Trophoblast cell (in vitro differentiated cells and primary cell): ENCODE measurements at regions not wholly inside any gene's neighbourhood (a gene's known extent, or its start where the extent isn't known, plus 50 kb on each side); places are given as distances from the start of the nearest gene placed in this dataset.

ENCODE experiments used
- DNase-seq, 2 donors: peaks; one replicate each; pipeline ENCODE4 v3.0.0-alpha.2; 2016
- H2AFZ ChIP-seq: 2 replicates; pipeline ENCODE4 v1.6.1; 2013; ENCODE audit warnings: low read length, moderate library complexity, mild to moderate bottlenecking; ENCODE audit not compliant: insufficient read depth, poor library complexity
- H2AK5ac ChIP-seq: 2 replicates; pipeline ENCODE4 v1.6.1; 2013; ENCODE audit warnings: mild to moderate bottlenecking, low read length
- H2BK120ac ChIP-seq: 2 replicates; pipeline ENCODE4 v1.6.1; 2013; ENCODE audit warnings: low read length, mild to moderate bottlenecking, moderate library complexity; ENCODE audit not compliant: insufficient read depth, poor library complexity
- H2BK12ac ChIP-seq: 2 replicates; pipeline ENCODE4 v1.6.1; 2013; ENCODE audit warnings: mild to moderate bottlenecking, low read length, moderate library complexity
- H2BK5ac ChIP-seq: 2 replicates; pipeline ENCODE4 v1.6.1; 2013; ENCODE audit warnings: low read length, low read depth, moderate library complexity, mild to moderate bottlenecking; ENCODE audit not compliant: poor library complexity
- H3K14ac ChIP-seq: 2 replicates; pipeline ENCODE4 v1.6.1; 2013; ENCODE audit warnings: mild to moderate bottlenecking, low read length
- H3K18ac ChIP-seq: 2 replicates; pipeline ENCODE4 v1.6.1; 2013; ENCODE audit warnings: mild to moderate bottlenecking, low read length
- H3K23ac ChIP-seq: 2 replicates; pipeline ENCODE4 v1.6.1; 2013; ENCODE audit warnings: low read length
- H3K27ac ChIP-seq: 2 replicates; pipeline ENCODE4 v1.5.1; 2013; ENCODE audit warnings: low read depth, mild to moderate bottlenecking, inconsistent platforms, low read length, moderate library complexity
- H3K27me3 ChIP-seq: 2 replicates; pipeline ENCODE4 v1.6.1; 2013; ENCODE audit warnings: inconsistent platforms, mild to moderate bottlenecking, low read length, moderate library complexity; ENCODE audit not compliant: insufficient read depth
- H3K36me3 ChIP-seq, 2 experiments: 1 replicate in 1 of 2; 2 replicates in 1 of 2; pipeline ENCODE4 v1.6.1; 2013; ENCODE audit warnings: low read length in 2 of 2, mild to moderate bottlenecking in 2 of 2, moderate library complexity in 1 of 2; ENCODE audit not compliant: insufficient read depth in 2 of 2, control insufficient read depth in 1 of 2
- H3K4ac ChIP-seq: 2 replicates; pipeline ENCODE4 v1.6.1; 2013; ENCODE audit warnings: low read depth, mild to moderate bottlenecking, low read length, moderate library complexity
- H3K4me1 ChIP-seq, 2 experiments: 1 replicate in 1 of 2; 2 replicates in 1 of 2; pipeline ENCODE4 v1.6.1; 2013; ENCODE audit warnings: low read length in 2 of 2, mild to moderate bottlenecking in 2 of 2, moderate library complexity in 1 of 2; ENCODE audit not compliant: insufficient read depth in 2 of 2, control insufficient read depth in 1 of 2
- H3K4me2 ChIP-seq: 2 replicates; pipeline ENCODE4 v1.6.1; 2013; ENCODE audit warnings: inconsistent platforms, mild to moderate bottlenecking, low read length, moderate library complexity
- H3K4me3 ChIP-seq: 2 replicates; pipeline ENCODE4 v1.5.1; 2013; ENCODE audit warnings: mild to moderate bottlenecking, low read depth, low read length, inconsistent platforms
- H3K79me1 ChIP-seq: one replicate; pipeline ENCODE4 v1.6.1; 2013; ENCODE audit warnings: low read length
- H3K79me2 ChIP-seq: 2 replicates; pipeline ENCODE4 v1.6.1; 2013; ENCODE audit warnings: low read length, mild to moderate bottlenecking; ENCODE audit not compliant: control insufficient read depth, insufficient read depth, poor library complexity
- H3K9ac ChIP-seq: 2 replicates; pipeline ENCODE4 v1.6.1; 2013; ENCODE audit warnings: mild to moderate bottlenecking, low read length
- H3K9me3 ChIP-seq: 2 replicates; pipeline ENCODE4 v1.6.1; 2013; ENCODE audit warnings: low read depth, mild to moderate bottlenecking, control low read depth, inconsistent platforms, low read length; ENCODE audit not compliant: insufficient read depth
- H4K12ac ChIP-seq: 2 replicates; pipeline ENCODE4 v1.6.1; 2013; ENCODE audit warnings: low read depth, mild to moderate bottlenecking, low read length, moderate library complexity
- H4K8ac ChIP-seq: 2 replicates; pipeline ENCODE4 v1.6.1; 2013; ENCODE audit warnings: low read depth, mild to moderate bottlenecking, low read length, moderate library complexity
- H4K91ac ChIP-seq: one replicate; pipeline ENCODE4 v1.6.1; 2013; ENCODE audit warnings: low read depth, mild to moderate bottlenecking, low read length, moderate library complexity
- WGBS: extraction: QIAGEN DNeasy Blood & Tissue Kit; methylation state at CpG from one replicate; pipeline ENCODE4 v1.1.7; 2013; ENCODE audit warnings: missing lambda C conversion rate; ENCODE audit not compliant: insufficient read length, insufficient coverage; ENCODE audit errors: extremely low coverage; 5-methylcytosine and 5-hydroxymethylcytosine counted together

- no peak overlapping the region for H4K12ac ChIP-seq
- no peak overlapping the region for H4K91ac ChIP-seq
- no peak overlapping the region for H2AFZ ChIP-seq
- H3K4me1 ChIP-seq, result peaks cover 7 to 10% of the 10 kb centered on the region in 2 experiments
- H3K79me1 ChIP-seq, result no peaks in the 10 kb centered on the region
- H2AK5ac ChIP-seq, result no peak overlapping the region
- no peak overlapping the region for H3K9ac ChIP-seq
- H3K18ac ChIP-seq, result no peak overlapping the region
- peak overlapping the region; percentile 27 for H2BK120ac ChIP-seq
- no peak overlapping the region for H3K4me3 ChIP-seq
- peak in 1 of 2 donors; percentile 2 for DNase-seq
- no peak overlapping the region for H2BK12ac ChIP-seq
- H3K14ac ChIP-seq, result no peak overlapping the region
- H3K4ac ChIP-seq, result no peak overlapping the region
- H3K4me2 ChIP-seq, result peak overlapping the region; percentile 13
- no peak overlapping the region for H2BK5ac ChIP-seq
- H3K27ac ChIP-seq, result no peak overlapping the region
- peaks cover 4% of the 10 kb centered on the region for H3K9me3 ChIP-seq
- no peaks in the 10 kb centered on the region for H3K27me3 ChIP-seq
- no peaks in the 10 kb centered on the region for H3K36me3 ChIP-seq
- no peak overlapping the region for H3K23ac ChIP-seq
- peak overlapping the region; percentile 59 for H4K8ac ChIP-seq
- no CpG with 5 or more reads among the region's 7 CpGs for WGBS
- H3K79me2 ChIP-seq, result no peaks in the 10 kb centered on the region
Measured at GRCh38 chr2:54370405-54371104, 85.6 kb upstream of the SPTBN1 start.

- H3K4me3 ChIP-seq, result no peak overlapping the region
- no peak overlapping the region for H4K8ac ChIP-seq
- WGBS, result no CpG with 5 or more reads among the region's 7 CpGs
- no peaks in the 10 kb centered on the region for H3K36me3 ChIP-seq
- no peak overlapping the region for H4K91ac ChIP-seq
- no peak overlapping the region for H3K14ac ChIP-seq
- no peak overlapping the region for H2BK12ac ChIP-seq
- H2BK120ac ChIP-seq, result no peak overlapping the region
- no peak overlapping the region for H3K18ac ChIP-seq
- H2AK5ac ChIP-seq, result no peak overlapping the region
- H3K9me3 ChIP-seq, result peaks cover 4% of the 10 kb centered on the region
- H3K4me1 ChIP-seq, result peaks cover 7 to 10% of the 10 kb centered on the region in 2 experiments
- H4K12ac ChIP-seq, result no peak overlapping the region
- no peaks in the 10 kb centered on the region for H3K79me1 ChIP-seq
- DNase-seq, result no peak
- no peaks in the 10 kb centered on the region for H3K27me3 ChIP-seq
- H2BK5ac ChIP-seq, result no peak overlapping the region
- H3K27ac ChIP-seq, result no peak overlapping the region
- H3K4ac ChIP-seq, result no peak overlapping the region
- H3K4me2 ChIP-seq, result no peak overlapping the region
- H3K9ac ChIP-seq, result no peak overlapping the region
- no peak overlapping the region for H3K23ac ChIP-seq
- no peak overlapping the region for H2AFZ ChIP-seq
- no peaks in the 10 kb centered on the region for H3K79me2 ChIP-seq
Measured at GRCh38 chr2:54371460-54372065, 84.6 kb upstream of the SPTBN1 start.

GRCh38 chr2:54372361-54372760, 83.8 kb upstream of the SPTBN1 start:
- H2BK12ac ChIP-seq, result no peak overlapping the region
- no peaks in the 10 kb centered on the region for H3K27me3 ChIP-seq
- no peak overlapping the region for H4K91ac ChIP-seq
- H3K9ac ChIP-seq, result no peak overlapping the region
- no peak overlapping the region for H3K4me2 ChIP-seq
- H3K9me3 ChIP-seq, result peaks cover 4% of the 10 kb centered on the region
- H3K4me3 ChIP-seq, result no peak overlapping the region
- no peaks in the 10 kb centered on the region for H3K36me3 ChIP-seq
- H2BK5ac ChIP-seq, result no peak overlapping the region
- H3K79me1 ChIP-seq, result no peaks in the 10 kb centered on the region
- no peak overlapping the region for H4K12ac ChIP-seq
- H2AFZ ChIP-seq, result no peak overlapping the region
- DNase-seq, result no peak
- no peak overlapping the region for H3K23ac ChIP-seq
- H3K79me2 ChIP-seq, result no peaks in the 10 kb centered on the region
- H2BK120ac ChIP-seq, result no peak overlapping the region
- H3K4me1 ChIP-seq, result peaks cover 7 to 10% of the 10 kb centered on the region in 2 experiments
- no peak overlapping the region for H3K14ac ChIP-seq
- no peak overlapping the region for H2AK5ac ChIP-seq
- WGBS, result no CpG with 5 or more reads among the region's 4 CpGs
- H3K4ac ChIP-seq, result no peak overlapping the region
- H4K8ac ChIP-seq, result no peak overlapping the region
- H3K27ac ChIP-seq, result no peak overlapping the region
- H3K18ac ChIP-seq, result no peak overlapping the region

GRCh38 chr2:54373855-54374254, 82.3 kb upstream of the SPTBN1 start:
- H3K27ac ChIP-seq, result no peak overlapping the region
- peaks cover 7 to 10% of the 10 kb centered on the region in 2 experiments for H3K4me1 ChIP-seq
- no peak overlapping the region for H2AFZ ChIP-seq
- no peak overlapping the region for H3K23ac ChIP-seq
- H3K27me3 ChIP-seq, result no peaks in the 10 kb centered on the region
- no CpG with 5 or more reads among the region's 3 CpGs for WGBS
- no peak overlapping the region for H3K4ac ChIP-seq
- H2BK120ac ChIP-seq, result no peak overlapping the region
- no peak overlapping the region for H3K9ac ChIP-seq
- no peaks in the 10 kb centered on the region for H3K79me2 ChIP-seq
- no peak overlapping the region for H3K18ac ChIP-seq
- H4K91ac ChIP-seq, result no peak overlapping the region
- no peak overlapping the region for H4K8ac ChIP-seq
- H3K14ac ChIP-seq, result no peak overlapping the region
- no peak overlapping the region for H3K4me2 ChIP-seq
- no peak overlapping the region for H2AK5ac ChIP-seq
- H3K36me3 ChIP-seq, result no peaks in the 10 kb centered on the region
- DNase-seq, result no peak
- no peak overlapping the region for H2BK5ac ChIP-seq
- H3K9me3 ChIP-seq, result peaks cover 2% of the 10 kb centered on the region
- H2BK12ac ChIP-seq, result no peak overlapping the region
- no peak overlapping the region for H4K12ac ChIP-seq
- no peak overlapping the region for H3K4me3 ChIP-seq
- no peaks in the 10 kb centered on the region for H3K79me1 ChIP-seq
